ENCODE measurements at regions not wholly inside any gene's neighbourhood (a gene's known extent, or its start where the extent isn't known, plus 50 kb on each side); places are given as distances from the start of the nearest gene placed in this dataset.

GRCh38 chrX:84709987-84710386, 207.7 kb upstream of the HDX start:
- WGBS, 2 donors: 46 to 78% methylated on average over 2 of the region's 2 CpGs

GRCh38 chrX:84710611-84711010, 208.4 kb upstream of the HDX start:
- 62 to 73% methylated on average over 3 of the region's 3 CpGs for WGBS, 2 donors
- H3K27me3 ChIP-seq: peaks cover 0 to 4% (median 0%) of the 10 kb centered on the region in 3 donors
- no peaks in the 10 kb centered on the region for H3K9me3 ChIP-seq
- H3K4me1 ChIP-seq: no peaks in the 10 kb centered on the region
- intact Hi-C loops (cut with DNase I): no loop called here
- H3K4me3 ChIP-seq: no peak overlapping the region
- no peak overlapping the region for H3K27ac ChIP-seq
- TF ChIP-seq EP300 (IDR thresholded peaks at IDR 0.05) (no peak), POLR2AphosphoS5 (IDR thresholded peaks at IDR 0.05) (no peak), POLR2A (IDR thresholded peaks at IDR 0.05) (no peak), CTCF (IDR thresholded peaks at IDR 0.05) (no peak)
- no peaks in the 10 kb centered on the region for H3K36me3 ChIP-seq
- DNase-seq: no peak

More at GRCh38 chrX:84709987-84710386, 207.7 kb upstream of the HDX start:
- intact Hi-C loops (cut with DNase I): no loop called here
- H3K9me3 ChIP-seq: no peaks in the 10 kb centered on the region
- no peak overlapping the region for H3K4me3 ChIP-seq
- no peaks in the 10 kb centered on the region for H3K36me3 ChIP-seq
- no peak for DNase-seq
- no peak for TF ChIP-seq EP300 (IDR thresholded peaks at IDR 0.05)
- no peak for TF ChIP-seq POLR2AphosphoS5 (IDR thresholded peaks at IDR 0.05)
- TF ChIP-seq POLR2A (IDR thresholded peaks at IDR 0.05): no peak
- TF ChIP-seq CTCF (IDR thresholded peaks at IDR 0.05): no peak
- H3K27ac ChIP-seq: no peak overlapping the region
- no peaks in the 10 kb centered on the region for H3K4me1 ChIP-seq
- H3K27me3 ChIP-seq: peaks cover 0 to 4% (median 0%) of the 10 kb centered on the region in 3 donors

- H3K4me3 ChIP-seq: no peak overlapping the region
- H3K27me3 ChIP-seq: peaks cover 0 to 4% (median 0%) of the 10 kb centered on the region in 3 donors
- WGBS, 2 donors: 59 to 68% methylated on average over 2 of the region's 2 CpGs
- H3K36me3 ChIP-seq: no peaks in the 10 kb centered on the region
- H3K4me1 ChIP-seq: no peaks in the 10 kb centered on the region
- DNase-seq: no peak
- H3K9me3 ChIP-seq: no peaks in the 10 kb centered on the region
- TF ChIP-seq POLR2A (IDR thresholded peaks at IDR 0.05) (no peak), CTCF (IDR thresholded peaks at IDR 0.05) (no peak), EP300 (IDR thresholded peaks at IDR 0.05) (no peak), POLR2AphosphoS5 (IDR thresholded peaks at IDR 0.05) (no peak)
- intact Hi-C loops (cut with DNase I): no loop called here
- H3K27ac ChIP-seq: no peak overlapping the region
Measured at GRCh38 chrX:84712621-84713020, 210.4 kb upstream of the HDX start.

- Histone ChIP-seq H3K27me3 (no peaks in the 10 kb centered on the region), H3K36me3 (no peaks in the 10 kb centered on the region), H3K9me3 (no peaks in the 10 kb centered on the region), H3K27ac (no peak overlapping the region), H3K4me1 (no peaks in the 10 kb centered on the region), H3K4me3 (no peak overlapping the region)
- intact Hi-C loops (cut with DNase I): no loop called here
- TF ChIP-seq CTCF (IDR thresholded peaks at IDR 0.05) (no peak), EP300 (IDR thresholded peaks at IDR 0.05) (no peak), POLR2AphosphoS5 (IDR thresholded peaks at IDR 0.05) (no peak), POLR2A (IDR thresholded peaks at IDR 0.05) (no peak)
- DNase-seq: no peak
- 57 to 63% methylated on average over 4 of the region's 4 CpGs for WGBS, 2 donors
Measured at GRCh38 chrX:84715315-84715714, 213.1 kb upstream of the HDX start.

GRCh38 chrX:84717343-84717742, 215.1 kb upstream of the HDX start:
- intact Hi-C loops (cut with DNase I): no loop called here
- 18 to 71% methylated on average over 2 of the region's 2 CpGs for WGBS, 2 donors
- Histone ChIP-seq H3K36me3 (no peaks in the 10 kb centered on the region), H3K4me1 (no peaks in the 10 kb centered on the region), H3K4me3 (no peak overlapping the region), H3K27ac (no peak overlapping the region), H3K27me3 (no peaks in the 10 kb centered on the region), H3K9me3 (no peaks in the 10 kb centered on the region)
- TF ChIP-seq POLR2AphosphoS5 (IDR thresholded peaks at IDR 0.05) (no peak), POLR2A (IDR thresholded peaks at IDR 0.05) (no peak), CTCF (IDR thresholded peaks at IDR 0.05) (no peak), EP300 (IDR thresholded peaks at IDR 0.05) (no peak)
- DNase-seq: no peak
